LoVo (cell line): ENCODE measurements at regions not wholly inside any gene's neighbourhood (a gene's known extent, or its start where the extent isn't known, plus 50 kb on each side); places are given as distances from the start of the nearest gene placed in this dataset.
A peak's percentile ranks its signal among the peaks of the same experiment; 100 is the strongest.
"Not testable (repeated sequence)": the region's sequence is repeated elsewhere in the genome, so short reads cannot be mapped to it uniquely, and the experiment has no call there.

ENCODE experiments used
- DNase-seq: peaks from one replicate; pipeline ENCODE4 v3.0.0-alpha.2; 2016; ENCODE audit warnings: low spot score

DNA sequence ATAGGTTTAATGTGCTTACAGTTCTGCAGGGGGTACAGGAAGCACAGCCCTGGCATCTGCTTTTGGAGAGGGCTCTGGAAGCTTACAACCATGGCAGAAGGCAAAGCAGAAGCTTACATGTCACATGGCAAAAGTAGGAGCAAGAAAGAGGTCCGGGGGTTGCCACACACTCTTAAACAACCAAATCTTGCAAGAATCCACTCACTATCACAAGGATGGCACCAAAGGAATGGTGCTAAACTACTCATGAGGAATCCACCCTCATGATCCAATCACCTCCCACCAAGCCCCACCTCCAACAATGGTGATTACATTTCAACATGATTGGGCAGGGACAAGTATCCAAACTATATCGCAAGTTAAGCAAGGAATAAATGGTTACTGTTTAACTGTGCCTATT, 255.8 kb upstream of the AVPR1A start:
- DNase-seq: no peak

DNA sequence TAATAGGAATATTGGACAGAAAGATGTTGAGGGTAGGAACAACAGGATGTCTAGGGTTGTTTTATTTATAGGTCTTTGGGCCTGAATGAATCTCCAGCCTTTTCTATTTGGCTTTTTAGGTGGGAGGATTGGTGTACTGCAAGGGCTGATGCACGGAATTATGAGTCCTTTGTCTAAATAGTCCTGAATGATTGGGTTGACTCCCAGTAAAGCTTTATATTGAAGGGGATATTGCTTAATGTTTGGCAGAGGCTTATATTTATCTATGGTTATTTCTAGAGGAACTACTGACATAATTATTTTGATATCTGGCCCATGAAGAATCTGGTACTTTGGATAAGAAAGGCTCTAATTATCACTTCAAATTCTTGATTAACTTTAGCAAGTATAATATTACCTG, 253.6 kb upstream of the AVPR1A start:
- no peak for DNase-seq

DNA sequence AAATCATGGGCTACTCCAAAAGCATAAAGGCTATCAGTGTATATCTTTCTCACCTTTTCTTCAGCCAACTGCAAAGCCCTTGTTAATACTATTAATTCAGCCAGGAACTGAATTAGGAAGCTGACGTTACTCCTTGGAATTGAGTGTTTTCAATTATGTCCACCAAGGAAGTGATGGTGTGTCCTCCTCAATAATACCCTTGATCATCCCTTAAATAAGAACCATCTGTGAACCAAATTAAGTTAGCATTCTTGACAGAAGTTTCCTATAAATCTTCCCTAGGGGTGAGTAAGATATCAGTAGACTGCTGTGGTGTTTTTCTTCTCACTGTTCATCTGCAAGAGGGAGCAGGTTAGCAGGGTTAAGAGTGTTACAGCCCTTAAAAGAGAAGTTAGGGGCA, 252.3 kb upstream of the AVPR1A start:
- no peak for DNase-seq

DNA sequence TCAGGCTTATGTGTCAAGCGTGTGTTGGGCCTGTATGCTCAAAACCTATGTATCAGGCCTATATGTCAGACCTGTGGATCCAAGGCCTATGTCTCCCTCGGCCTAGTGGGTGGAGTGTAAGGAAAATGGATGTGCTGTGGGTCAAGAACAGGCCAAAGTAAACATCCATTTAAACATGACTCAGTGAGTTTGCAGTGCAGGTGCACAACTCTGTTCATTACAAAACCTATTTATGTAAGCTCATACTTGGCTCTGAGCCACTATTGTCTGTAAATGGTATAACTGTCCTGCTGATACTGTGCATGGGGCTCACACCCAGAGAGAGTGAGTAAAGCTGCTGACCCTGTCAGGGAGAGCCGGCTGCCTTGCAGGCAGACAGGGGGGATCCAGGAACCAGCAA, 249.7 kb upstream of the AVPR1A start:
- peak; percentile 63 for DNase-seq

DNA sequence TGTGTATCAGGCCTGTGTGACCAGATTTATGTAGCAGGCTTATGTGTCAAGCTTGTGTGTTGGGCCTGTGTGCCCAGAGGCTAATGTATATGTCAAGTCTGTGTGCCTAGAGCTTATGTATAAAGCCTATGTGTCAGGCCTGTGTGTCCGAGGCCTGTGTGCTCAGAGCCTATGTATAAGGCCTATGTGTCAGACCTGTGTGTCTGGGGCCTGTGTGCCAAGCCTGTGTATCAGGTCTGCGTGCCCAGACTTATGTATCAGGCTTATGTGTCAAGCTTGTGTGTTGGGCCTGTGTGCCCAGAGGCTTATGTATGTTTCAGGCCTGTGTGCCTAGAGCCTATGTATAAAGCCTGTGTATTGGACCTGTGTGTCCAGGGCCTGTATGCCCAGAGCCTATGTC, 249.3 kb upstream of the AVPR1A start:
- no peak for DNase-seq

DNA sequence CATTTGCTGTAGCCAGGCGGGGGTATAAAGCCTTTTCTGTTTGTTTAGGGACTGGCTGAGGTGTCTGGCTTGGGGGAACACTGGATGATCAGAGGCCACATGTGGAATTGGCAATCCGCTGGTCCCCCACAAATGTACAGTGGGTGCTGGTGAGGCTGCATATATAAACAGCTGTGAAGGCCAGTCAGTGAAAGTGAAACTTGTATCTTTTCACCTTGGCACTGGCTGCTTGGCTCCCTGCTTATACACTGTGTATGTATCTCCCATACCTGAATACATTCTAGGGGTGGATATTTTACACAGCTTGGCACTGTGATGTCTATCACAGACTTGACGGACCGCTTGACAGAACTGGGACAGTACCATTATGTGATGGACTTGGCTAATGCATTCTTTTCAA, 246.8 kb upstream of the AVPR1A start:
- no peak for DNase-seq

DNA sequence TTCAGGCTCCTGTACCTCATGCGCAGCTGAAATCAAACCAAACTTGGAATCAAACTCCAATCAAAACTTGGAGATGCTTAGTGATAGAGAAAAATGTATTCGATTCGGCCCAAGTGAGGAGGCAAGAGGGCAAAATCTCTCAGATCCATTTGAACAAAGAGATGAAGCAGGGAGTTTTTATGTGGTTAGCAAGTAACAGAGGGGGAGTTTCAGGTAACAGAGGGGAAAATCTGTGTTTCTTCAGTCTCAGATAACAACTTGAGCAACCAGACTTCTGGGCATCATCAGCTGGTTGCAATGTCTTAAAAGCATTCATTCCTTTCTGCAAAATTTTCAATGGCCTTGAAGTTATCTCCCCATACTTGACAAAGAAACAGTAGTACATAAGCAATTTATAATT, 245.1 kb upstream of the AVPR1A start:
- DNase-seq: no peak

DNA sequence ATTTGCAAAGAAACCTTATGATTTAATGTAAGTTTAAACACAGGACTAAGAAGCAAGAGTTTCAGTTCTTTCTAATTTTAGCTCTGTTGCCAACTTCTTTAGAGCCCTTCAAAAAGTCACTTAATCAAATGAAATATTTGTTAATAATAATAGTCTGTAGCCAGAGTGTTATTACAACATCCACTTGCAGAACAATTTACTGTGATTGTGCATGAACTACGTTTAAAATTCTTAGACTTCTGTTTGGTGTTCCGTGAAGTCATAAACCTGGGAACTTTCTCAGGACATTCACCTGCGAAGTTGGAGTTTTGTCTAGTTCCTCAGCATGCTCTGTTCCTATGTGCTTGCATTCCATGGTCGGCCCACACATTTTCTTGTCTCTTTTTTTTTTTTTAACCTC, 244.0 kb upstream of the AVPR1A start:
- DNase-seq: no peak

DNA sequence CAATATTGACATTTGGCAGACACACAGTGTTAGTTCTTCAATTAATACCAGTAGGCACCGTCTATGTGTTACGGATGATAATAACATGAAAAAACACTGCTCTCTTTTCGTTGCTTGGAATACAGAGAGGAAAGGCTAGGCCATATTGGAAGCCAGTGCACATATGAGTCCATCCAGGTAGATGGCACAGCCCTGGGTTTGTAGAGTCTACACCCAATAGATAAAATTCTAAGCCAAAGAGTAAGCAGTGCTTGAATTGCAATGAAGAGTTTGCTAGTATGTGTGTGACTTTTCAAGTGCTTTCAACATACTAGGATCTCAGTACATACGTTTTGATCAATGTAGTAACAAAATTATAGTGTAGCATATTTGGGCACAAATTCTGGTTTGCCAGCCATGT, 243.3 kb upstream of the AVPR1A start:
- no peak for DNase-seq

DNA sequence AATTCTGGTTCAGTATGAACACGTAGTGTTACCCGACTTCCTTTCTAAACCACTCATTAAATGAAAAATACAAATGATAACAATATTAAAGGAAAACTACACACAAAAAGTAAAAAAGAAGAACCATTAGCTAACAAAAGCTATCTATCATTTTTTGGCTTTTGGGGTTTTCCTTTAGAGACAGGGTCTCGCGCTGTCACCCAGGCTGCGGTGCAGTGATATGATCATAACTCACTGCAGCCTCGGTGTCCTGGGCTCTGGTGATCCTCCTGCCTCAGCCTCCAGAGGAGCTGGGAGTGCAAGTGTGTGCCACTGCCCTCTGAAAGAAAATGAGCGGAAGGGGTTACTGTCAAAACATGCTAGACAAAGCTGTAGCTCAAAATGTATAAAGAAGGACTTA, 238.2 kb upstream of the AVPR1A start:
- DNase-seq: no peak

DNA sequence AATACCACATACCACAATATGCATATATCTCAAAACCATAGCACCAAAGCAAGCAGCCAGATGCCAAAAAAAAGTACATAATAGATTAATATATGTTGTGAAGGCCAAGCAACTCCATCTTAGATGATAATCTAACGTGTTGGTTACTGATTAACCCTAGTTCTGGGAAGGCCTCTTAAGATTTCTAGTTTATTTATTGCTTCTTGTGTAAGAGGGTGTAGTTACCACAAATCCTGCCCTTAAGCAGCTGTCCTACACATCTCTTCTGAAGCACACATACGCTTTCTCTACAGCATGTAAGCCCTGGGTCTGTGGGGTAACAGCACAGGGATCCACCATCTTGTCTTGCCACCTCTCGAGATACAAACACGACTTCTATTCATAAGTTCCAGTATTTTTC, 236.8 kb upstream of the AVPR1A start:
- DNase-seq: peak; percentile 66

DNA sequence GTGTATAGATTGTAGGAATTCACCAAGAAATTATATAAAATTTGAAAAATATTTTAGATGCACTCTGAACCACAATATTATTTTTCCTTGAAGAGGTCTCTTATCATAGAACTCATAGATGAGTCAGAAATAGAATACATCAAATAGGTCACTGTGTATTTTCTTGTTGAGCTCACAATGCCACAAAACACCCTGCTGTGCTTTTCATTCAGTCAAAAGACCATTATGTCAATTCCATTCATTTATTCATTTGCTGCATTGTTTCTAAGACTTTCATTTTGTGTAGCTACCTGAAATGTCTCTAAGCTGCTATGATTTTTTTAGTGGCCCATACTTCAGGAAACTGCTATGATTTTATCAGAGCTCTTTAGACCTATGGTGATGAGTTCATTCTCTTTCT, 231.9 kb upstream of the AVPR1A start:
- no peak for DNase-seq

DNA sequence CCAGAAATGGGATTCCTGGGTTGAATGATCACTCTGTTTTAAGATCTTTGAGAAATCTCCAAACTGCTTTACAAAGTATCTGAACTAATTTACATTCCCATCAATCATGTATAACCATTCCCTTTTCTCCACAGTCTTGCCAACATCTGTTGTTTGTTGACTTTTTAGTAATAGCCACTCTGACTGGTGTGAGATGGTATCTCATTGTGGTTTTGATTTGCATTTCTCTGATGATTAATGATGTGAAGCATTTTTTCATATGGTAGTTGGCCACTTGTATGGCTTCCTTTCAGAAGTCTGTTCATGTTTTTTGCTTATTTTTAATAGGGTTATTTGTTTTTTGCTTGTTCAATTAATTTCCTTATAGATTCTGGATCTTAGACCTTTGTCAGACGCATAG, 211.8 kb upstream of the AVPR1A start:
- DNase-seq: no peak

DNA sequence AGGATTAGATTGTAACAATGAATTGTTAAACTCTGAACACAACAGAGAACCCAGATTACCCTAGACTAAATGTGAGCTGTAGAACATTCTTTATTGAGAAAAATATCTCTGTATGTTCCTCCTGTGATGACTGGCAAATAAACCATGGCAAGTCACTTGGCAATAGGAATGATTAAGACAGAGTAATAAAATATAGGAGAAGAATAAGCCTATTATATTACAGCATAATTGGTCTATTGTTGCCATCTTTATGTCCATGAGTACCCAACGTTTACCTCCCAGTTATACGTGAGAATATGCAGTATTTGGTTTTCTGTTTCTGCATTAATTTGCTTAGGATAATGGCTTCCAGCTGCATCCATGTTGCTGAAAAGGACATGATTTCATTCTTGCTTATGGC, 211.2 kb upstream of the AVPR1A start:
- DNase-seq: no peak

DNA sequence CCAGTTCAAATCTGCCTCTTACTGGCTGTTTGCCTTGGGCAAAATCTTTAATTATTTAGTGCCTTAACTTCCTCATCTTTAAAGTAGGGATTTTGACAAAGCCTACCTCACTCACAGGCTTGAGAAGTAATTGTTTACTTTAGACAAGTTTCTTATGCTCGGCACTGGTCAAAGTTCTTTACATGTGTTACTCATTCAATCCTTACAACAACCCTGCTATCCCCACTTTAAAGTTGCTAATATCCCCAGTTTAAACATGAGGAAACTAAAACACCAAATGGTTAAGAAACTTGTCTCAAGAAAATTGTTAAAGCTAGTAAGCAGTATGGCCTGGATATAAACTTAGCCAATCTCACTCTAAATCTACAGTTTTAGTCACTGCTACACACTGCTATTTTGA, 204.0 kb upstream of the AVPR1A start:
- peak; percentile 29 for DNase-seq

DNA sequence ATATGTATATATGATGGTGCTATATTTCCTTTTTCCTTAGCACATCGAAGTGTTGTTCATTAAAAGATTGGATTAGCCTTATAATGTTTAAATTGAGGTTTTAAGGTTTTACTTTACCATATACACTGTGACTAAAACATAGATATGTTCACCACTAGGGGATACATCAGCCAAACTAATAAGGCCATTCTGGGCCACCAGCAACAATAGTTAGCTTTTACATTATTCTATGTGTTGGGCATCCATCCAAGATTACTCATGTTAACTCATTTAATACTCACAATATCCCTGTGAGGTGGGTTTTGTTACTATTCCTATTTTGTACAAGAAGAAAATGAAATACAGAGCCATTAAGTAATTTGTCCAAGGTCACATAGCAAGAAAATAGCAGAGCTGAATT, 202.6 kb upstream of the AVPR1A start:
- peak; percentile 22 for DNase-seq

DNA sequence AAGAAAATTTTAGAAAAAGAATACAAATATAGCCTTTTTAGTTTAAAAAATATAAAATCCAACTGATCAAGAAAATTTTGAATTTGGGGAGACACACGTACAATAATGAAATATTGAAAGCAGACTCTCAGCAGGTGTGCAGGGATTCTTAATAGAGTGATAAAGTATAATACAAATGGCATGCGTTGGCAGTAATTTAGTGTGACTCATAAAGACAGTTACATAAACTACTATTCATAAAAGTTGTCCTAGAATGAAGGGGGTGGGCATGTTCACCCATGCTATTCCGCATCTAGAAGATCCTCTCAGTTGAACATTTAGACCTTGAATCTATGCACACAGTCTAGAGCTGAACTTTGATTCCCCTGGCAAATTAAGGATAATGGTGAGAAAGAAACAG, 200.4 kb upstream of the AVPR1A start:
- peak; percentile 41 for DNase-seq

DNA sequence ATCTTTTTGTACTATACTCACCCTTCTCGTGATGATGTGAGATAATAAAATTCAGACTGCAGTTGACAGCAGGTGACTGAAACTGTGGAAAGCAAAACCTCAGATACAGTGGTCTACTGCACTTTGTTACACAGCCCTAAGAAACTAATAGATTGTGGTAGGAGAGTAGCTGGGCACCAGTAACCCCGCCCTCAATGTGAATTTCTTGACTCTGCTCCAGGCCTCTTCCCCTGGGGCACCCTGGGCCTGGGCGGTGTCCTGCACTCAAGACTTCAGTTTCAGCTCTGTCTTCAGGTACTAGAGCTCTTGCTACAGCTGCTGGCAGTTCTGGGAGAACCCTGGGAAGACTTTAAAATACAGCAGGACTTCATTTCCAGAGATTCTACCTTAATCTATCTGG, 197.6 kb upstream of the AVPR1A start:
- DNase-seq: peak; percentile 28

DNA sequence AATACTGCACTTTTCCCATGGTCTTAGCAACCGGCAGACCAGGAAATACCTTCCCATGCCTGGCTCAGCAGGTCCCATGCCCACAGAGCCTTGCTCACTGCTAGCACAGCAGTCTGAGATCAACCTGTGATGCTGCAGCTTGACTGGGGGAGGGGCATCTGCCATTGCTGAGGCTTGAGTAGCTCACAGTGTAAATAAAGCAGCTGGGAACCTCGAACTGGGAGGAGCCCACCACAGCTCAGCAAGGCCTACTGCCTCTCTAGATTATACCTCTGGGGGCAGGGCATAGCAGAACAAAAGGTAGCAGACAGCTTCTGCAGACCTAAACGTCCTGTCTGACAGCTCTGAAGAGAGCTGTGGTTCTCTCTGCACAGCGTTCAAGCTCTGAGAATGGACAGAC, 186.2 kb upstream of the AVPR1A start:
- DNase-seq: not testable (repeated sequence)

DNA sequence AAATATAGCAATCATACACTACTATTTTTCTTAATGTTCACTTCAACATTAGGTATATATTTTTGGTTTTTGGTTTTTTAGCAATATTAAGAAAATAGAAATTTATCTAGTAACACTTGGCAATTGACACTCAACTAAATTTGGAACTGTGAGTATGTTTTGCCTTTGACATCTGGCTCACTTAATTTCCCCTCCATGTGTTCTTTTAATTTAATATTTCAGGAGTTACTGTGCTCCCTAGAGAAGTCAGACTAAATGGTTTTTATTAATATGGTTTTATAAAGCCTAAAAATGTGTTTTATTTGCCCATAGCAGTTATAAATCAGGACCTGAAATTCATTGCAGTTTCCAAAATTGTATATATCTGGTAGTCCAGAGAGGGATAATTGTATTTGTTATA, 175.3 kb upstream of the AVPR1A start:
- no peak for DNase-seq

DNA sequence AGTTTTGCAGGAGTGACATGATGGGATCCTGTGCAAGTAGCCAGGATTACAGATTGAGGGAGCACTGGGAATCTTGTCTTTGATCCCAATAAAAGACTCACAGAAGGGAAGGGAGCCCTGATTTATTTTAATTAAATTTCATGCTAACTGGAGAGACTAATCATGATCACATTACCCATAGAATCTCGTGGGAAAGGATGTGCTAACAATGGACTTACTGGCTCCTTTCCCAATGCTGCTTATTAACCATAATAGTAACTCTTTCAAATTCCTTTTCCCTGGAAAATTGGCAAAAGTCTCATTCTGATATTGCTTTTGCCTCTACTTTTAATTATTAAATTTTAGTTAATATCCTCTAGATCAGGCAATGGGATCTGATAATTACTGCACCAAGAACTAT, 174.8 kb upstream of the AVPR1A start:
- no peak for DNase-seq

DNA sequence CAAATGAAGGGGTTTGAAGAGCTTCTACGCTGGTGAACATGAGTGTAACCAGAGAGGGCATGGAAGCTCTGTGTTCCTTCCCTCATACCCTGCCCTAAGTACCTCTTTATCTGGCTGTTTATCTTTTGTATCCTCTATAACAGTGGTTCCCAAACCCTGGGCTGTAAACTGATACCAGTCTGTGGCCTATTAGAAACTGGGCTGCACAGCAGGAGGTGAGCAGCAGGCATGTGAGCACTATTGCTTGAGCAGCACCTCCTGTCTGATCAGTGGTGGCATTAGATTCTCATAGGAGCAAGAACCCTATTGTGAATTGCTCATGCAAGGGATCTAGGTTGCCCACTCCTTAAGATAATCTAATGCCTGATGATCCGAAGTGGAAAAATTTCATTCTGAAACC, 172.9 kb upstream of the AVPR1A start:
- DNase-seq: no peak

DNA sequence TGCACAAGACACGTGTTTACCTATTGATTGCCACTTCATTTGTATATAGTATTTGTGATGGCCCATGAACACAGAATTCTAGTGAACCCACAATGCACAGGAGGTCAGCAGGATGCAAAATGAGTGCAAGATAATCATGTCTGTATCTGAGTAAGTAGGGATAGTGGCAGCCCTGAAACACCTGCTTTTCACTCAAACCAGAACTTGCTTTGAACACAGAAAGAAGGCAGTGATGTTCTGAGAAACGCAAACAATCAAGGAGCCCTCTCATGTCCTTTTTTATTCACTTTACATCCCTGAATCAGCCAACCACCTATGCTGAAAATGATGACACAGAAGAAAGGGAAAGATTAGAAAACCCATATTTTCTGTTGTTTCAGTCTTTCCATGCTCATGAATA, 170.4 kb upstream of the AVPR1A start:
- DNase-seq: no peak

DNA sequence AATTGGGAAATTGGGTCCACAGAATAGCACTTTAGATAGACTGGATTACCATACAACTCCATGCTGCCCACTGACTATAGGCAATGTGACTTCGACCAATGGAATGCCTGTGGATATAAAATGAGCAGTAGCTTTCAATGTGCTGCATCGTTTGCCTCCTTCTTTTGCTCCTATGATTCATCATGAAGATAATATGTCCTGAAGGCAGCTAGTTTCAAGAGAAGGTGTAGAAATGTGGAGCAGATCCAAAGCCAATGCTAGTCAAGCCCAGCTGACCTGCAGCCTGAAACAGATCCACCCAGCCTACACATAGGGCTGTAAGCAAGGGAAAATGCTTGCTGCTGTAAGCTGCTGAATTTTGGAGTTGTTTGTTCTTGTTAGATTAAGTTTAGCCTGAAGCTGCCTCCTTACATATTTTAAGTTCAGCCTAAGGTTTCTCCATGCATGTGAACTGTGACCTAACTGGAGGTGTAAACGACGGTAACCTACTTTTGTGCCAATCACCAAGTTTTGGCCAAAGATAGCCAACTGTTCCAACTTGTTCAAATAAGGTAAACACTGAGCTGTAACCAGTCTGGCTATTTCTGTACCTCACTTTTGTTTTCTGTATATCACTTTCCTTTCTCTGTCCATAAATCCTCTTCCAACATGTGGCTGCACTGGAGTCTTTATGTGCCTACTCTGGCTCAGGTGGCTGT, 169.1 kb upstream of the AVPR1A start:
- no peak for DNase-seq

DNA sequence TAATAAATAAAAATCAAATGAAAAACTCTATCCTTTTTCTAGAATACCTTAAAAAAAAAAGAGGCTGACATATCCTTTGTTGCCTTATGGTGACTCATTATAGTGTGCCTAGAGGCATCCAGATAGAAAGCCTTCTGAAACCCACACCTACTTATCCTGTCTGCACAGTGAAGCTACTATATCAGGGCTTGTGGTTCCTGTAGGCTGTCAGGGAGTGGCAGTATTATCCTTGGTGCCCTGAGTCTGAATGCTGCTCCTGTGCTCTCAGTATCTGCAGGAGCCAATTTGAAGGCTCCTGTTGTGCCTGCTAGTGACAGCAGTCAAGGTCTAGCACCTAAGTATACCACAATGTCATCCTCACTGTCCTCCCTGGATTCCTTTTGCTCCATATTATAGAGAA, 168.4 kb upstream of the AVPR1A start:
- peak; percentile 15 for DNase-seq
